Chondrocyte (in vitro differentiated cells): ENCODE measurements at regions not wholly inside any gene's neighbourhood (a gene's known extent, or its start where the extent isn't known, plus 50 kb on each side); places are given as distances from the start of the nearest gene placed in this dataset.
A peak's percentile ranks its signal among the peaks of the same experiment; 100 is the strongest.

ENCODE experiments used
- DNase-seq: peaks from one replicate; pipeline ENCODE4 v3.0.0; 2021; ENCODE audit warnings: mixed read lengths, low spot score
- H3K27ac Mint-ChIP-seq: one replicate; pipeline ENCODE4 v1.8.0; 2021; ENCODE audit warnings: mild to moderate bottlenecking, moderate library complexity, mixed read lengths; ENCODE audit not compliant: unreplicated experiment
- H3K27me3 Mint-ChIP-seq: 2 replicates; pipeline ENCODE4 v1.8.0; 2021; ENCODE audit warnings: low read depth, mixed read lengths
- H3K36me3 Mint-ChIP-seq: 2 replicates; pipeline ENCODE4 v1.8.0; 2021; ENCODE audit warnings: low read depth, mixed read lengths
- H3K4me1 Mint-ChIP-seq: 2 replicates; pipeline ENCODE4 v1.8.0; 2021; ENCODE audit warnings: low read depth, mild to moderate bottlenecking, mixed read lengths
- H3K4me3 Mint-ChIP-seq: one replicate; pipeline ENCODE4 v1.8.0; 2021; ENCODE audit warnings: mild to moderate bottlenecking, moderate library complexity, mixed read lengths; ENCODE audit not compliant: unreplicated experiment
- H3K9me3 Mint-ChIP-seq: 2 replicates; pipeline ENCODE4 v1.8.0; 2021; ENCODE audit warnings: low read depth, mixed read lengths
- TF ChIP-seq, protein P1 (sequence below): fragments of 200-600 bp; sonication (generic); IDR thresholded peaks from 2 replicates; pipeline ENCODE4 v1.5.0; 2021; ENCODE audit warnings: antibody characterized with exemption, mild to moderate bottlenecking, moderate library complexity

DNA sequence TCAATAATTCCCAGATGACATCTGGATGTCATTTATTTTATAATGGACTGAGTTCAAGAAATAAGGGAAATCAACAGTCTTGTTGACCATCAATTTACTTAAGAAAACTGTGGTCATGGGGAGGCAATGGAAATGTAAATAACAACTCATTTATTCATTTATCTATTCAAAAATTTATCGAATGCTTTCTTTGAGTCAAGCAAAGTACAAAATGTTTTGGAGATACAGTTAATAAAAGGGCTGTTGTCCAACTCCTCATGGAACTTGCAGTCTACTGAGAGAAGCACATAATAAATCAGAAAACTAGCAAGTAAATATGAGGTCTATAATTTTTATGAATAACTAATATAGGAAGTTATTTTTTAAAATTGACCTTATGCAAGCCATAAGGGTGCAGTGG lies 65.5 kb upstream of the KITLG start:
- Mint-ChIP-seq H3K4me3 (no peak overlapping the region), H3K4me1 (no peaks in the 10 kb centered on the region), H3K36me3 (no peaks in the 10 kb centered on the region), H3K27me3 (no peaks in the 10 kb centered on the region), H3K27ac (no peak overlapping the region), H3K9me3 (no peaks in the 10 kb centered on the region)
- DNase-seq = no peak
- TF ChIP-seq, protein P1, sequence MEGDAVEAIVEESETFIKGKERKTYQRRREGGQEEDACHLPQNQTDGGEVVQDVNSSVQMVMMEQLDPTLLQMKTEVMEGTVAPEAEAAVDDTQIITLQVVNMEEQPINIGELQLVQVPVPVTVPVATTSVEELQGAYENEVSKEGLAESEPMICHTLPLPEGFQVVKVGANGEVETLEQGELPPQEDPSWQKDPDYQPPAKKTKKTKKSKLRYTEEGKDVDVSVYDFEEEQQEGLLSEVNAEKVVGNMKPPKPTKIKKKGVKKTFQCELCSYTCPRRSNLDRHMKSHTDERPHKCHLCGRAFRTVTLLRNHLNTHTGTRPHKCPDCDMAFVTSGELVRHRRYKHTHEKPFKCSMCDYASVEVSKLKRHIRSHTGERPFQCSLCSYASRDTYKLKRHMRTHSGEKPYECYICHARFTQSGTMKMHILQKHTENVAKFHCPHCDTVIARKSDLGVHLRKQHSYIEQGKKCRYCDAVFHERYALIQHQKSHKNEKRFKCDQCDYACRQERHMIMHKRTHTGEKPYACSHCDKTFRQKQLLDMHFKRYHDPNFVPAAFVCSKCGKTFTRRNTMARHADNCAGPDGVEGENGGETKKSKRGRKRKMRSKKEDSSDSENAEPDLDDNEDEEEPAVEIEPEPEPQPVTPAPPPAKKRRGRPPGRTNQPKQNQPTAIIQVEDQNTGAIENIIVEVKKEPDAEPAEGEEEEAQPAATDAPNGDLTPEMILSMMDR = no peak

DNA sequence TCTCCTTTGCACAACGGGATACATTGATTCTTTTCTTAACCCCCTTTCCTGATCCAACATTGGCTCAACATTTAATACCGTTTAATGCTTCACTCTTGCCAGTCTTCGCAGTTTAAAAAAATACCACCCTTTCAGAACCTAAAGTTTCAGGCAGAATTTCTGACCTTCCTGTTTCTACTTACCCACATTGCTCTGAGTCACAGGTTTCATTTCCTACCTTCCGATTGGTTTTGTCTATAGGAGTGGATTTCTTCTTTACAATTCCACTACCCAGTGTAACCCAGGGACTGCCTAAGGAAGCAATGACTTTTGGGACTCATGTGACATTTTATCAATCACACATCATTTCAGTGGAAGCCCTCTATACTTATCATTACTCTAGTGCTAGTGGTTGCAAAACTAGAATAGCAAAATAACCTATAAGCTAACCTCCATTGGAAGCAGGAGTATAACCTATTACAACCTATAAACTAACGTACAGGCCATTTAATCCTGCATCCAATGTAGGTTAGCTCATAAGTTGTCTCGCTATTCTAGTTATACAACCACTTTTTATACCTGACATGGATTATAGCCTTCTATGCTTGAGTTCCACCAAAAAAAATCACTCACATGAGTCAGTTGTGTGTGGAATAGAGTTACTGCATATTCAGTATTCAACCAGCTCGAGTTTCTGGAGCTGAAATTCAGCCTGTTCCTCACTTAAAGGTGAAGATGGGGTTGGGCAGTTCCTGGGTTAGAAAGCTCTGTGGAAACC lies 64.9 kb upstream of the KITLG start:
- Mint-ChIP-seq H3K27ac (no peak overlapping the region), H3K27me3 (no peaks in the 10 kb centered on the region), H3K36me3 (no peaks in the 10 kb centered on the region), H3K4me3 (no peak overlapping the region), H3K9me3 (no peaks in the 10 kb centered on the region), H3K4me1 (no peaks in the 10 kb centered on the region)
- TF ChIP-seq, protein P1 = no peak
- no peak for DNase-seq

DNA sequence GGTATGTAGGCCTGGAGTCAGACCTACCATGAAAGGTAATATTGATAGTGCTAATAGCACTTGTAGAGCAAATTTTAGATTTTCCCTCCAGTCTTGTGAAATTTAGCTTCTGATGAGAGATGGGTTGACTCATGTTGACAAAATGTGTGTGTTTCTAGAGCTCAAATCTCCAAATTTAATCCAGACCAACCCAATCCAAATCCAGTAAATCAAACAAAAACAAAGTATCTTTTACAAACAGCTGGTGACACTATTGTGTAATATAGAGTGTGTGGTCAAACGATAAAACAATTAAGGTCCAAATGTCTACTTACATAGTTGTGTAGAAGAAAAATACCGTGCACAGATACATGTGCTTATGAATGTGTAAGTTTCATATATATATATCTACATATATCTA lies 63.4 kb upstream of the KITLG start:
- no peaks in the 10 kb centered on the region for H3K27me3 Mint-ChIP-seq
- peaks cover 4% of the 10 kb centered on the region for H3K4me1 Mint-ChIP-seq
- TF ChIP-seq, protein P1 = no peak
- no peaks in the 10 kb centered on the region for H3K36me3 Mint-ChIP-seq
- H3K27ac Mint-ChIP-seq = no peak overlapping the region
- DNase-seq = no peak
- no peaks in the 10 kb centered on the region for H3K9me3 Mint-ChIP-seq
- H3K4me3 Mint-ChIP-seq = no peak overlapping the region

DNA sequence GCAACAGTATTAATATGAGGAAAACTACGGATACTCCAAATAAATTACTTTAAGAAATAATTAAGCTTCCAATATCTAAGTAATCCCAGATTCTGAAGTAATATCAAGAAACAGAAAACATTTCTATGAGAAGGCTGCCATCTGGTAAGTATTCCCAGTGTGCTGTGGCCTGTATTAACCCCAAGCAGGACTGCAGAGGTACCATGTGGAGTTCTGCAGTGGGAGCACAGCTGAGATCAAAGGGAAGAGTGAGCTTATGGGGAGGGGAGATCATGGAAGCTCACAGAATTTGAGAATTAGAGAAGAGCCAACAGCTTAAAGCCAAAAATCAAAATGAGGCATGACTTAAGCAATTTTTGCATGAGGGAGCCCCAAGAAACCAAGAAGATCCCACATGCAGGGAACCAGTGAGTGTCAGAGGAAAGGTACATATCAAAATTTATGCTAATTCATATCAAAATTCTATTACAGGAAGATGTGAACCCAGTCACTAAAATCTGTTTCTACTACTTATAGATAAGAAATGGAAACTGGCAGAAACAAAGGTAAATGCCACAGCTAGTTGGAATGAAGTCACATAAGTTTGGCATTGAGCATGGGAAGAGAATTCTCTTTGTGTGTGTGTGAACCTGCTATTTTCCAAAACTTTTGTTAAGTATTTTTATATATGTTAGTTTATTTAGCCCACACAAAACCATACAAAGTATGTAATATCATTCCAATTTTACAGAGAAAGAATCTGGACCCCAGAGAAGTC lies 62.6 kb upstream of the KITLG start:
- H3K4me3 Mint-ChIP-seq = no peak overlapping the region
- TF ChIP-seq, protein P1 = no peak

DNA sequence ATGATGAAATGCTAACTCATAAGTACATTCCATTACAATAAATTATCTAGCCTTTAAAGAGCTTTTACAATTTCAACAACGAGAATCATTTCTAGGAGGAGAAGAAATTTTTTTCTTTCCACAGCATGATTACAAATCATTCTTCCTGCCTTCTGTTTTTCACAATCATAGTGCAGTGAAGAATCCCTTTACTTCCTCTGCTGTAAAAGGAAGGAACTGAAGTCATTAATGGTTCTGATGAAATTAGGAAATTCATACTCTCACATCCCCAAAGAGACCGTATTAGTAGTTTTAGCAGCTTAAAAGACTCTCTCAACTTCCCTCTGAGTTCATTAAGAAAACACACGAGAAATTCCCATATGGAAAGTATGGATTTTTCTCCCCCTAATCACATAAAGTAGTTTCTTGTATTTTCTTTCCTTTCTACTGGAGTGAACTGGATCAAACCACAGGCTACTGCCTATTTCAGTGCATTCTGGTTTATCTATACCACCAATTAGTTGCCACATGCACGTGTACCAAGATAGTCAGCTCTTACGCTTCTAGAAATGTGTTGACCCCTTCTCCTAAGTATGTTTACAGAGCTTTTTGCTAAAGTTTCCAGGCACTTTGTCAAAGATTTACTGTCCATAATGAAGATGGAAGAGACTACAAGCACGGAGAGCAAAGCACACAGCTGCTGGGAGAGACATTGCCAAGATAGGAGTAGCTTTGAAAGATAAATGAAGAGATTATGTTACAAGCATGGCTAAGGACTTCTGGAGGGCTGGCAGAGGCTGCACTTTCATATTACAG lies 58.9 kb upstream of the KITLG start:
- H3K4me3 Mint-ChIP-seq = no peak overlapping the region
- TF ChIP-seq, protein P1 = no peak
- no peaks in the 10 kb centered on the region for H3K27me3 Mint-ChIP-seq
- H3K27ac Mint-ChIP-seq = no peak overlapping the region
- DNase-seq = no peak
- peaks cover 4% of the 10 kb centered on the region for H3K4me1 Mint-ChIP-seq
- no peaks in the 10 kb centered on the region for H3K9me3 Mint-ChIP-seq
- H3K36me3 Mint-ChIP-seq = no peaks in the 10 kb centered on the region

More for the DNA sequence above, 62.6 kb upstream of the KITLG start:
- DNase-seq = no peak
- H3K4me1 Mint-ChIP-seq = peaks cover 4% of the 10 kb centered on the region
- no peaks in the 10 kb centered on the region for H3K27me3 Mint-ChIP-seq
- H3K27ac Mint-ChIP-seq = peak overlapping the region; percentile 43
- no peaks in the 10 kb centered on the region for H3K9me3 Mint-ChIP-seq
- H3K36me3 Mint-ChIP-seq = no peaks in the 10 kb centered on the region
